ENCODE measurements at regions not wholly inside any gene's neighbourhood (a gene's known extent, or its start where the extent isn't known, plus 50 kb on each side); places are given as distances from the start of the nearest gene placed in this dataset.

DNA sequence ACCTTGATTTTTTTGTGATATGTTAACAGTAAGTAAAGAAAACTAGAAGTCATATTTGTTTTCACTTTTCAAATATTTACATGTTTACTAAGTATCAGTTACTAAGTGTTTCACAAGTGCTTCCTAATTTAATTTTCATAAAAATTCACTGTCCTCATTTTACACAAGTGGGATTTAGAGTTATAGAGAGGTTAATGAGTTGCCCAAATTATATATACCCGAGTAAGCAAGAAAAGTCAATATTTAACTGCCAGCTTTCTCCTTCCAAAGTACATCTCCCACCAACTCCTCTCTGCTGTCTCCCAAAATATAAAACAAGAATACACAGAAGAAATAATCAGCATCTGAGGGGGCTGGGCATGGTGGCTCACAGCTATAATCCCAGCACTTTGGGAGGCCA, 896.7 kb upstream of the ANO3 start (continued):
- no peak for TF ChIP-seq RAD21 (conservative IDR thresholded peaks at IDR 0.05 in 1 of 2, IDR thresholded peaks at IDR 0.05 in 1 of 2)

DNA sequence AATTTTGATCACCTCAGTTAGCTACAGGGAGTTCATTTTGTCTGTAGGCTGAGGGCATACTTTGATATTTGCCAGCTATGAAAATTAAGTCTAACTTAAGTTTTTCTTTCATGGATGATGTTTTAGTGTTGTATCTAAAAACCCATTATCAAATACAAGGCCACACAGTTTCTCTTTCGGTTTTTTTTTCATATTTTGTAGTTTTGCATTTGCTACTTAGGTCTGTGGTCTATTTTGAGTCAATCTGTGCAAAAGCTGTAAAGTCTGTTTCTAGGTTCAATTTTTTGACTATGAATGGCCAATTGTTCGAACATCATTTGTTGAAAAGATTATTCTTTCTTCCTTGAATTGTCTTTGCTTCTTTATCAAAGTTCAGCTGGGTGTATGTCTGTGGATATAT, 895.6 kb upstream of the ANO3 start:
- ChIA-PET POLR2A (no interaction called here), CTCF (no interaction called here)
- no peak overlapping the region for H3K27ac ChIP-seq
- H3K9me3 ChIP-seq, result no peaks in the 10 kb centered on the region
- no peak for DNase-seq (ENCODE audit: low read depth in 1 of 2, low spot score in 1 of 2)
- H3K4me1 ChIP-seq, result no peaks in the 10 kb centered on the region
- 0% methylated on average over 2 of the region's 2 CpGs for WGBS (ENCODE audit: missing lambda C conversion rate)
- no peak overlapping the region for H3K4me2 ChIP-seq
- no peak for FAIRE-seq
- TF ChIP-seq, protein P1, sequence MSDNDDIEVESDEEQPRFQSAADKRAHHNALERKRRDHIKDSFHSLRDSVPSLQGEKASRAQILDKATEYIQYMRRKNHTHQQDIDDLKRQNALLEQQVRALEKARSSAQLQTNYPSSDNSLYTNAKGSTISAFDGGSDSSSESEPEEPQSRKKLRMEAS (IDR thresholded peaks at IDR 0.05), result no peak
- TF ChIP-seq MAZ (IDR thresholded peaks at IDR 0.05; ENCODE audit: borderline replicate concordance, low read depth, low read length), result no peak
- no peak for TF ChIP-seq KDM1A (IDR thresholded peaks at IDR 0.05; ENCODE audit: low read depth)
- TF ChIP-seq ZFP36 (IDR thresholded peaks at IDR 0.05; ENCODE audit: borderline replicate concordance, partially characterized antibody), result no peak
- no peak for TF ChIP-seq RFX5 (IDR thresholded peaks at IDR 0.05)
- TF ChIP-seq RCOR1 (IDR thresholded peaks at IDR 0.05; ENCODE audit: low read depth, low read length), result no peak
- TF ChIP-seq, protein P2, sequence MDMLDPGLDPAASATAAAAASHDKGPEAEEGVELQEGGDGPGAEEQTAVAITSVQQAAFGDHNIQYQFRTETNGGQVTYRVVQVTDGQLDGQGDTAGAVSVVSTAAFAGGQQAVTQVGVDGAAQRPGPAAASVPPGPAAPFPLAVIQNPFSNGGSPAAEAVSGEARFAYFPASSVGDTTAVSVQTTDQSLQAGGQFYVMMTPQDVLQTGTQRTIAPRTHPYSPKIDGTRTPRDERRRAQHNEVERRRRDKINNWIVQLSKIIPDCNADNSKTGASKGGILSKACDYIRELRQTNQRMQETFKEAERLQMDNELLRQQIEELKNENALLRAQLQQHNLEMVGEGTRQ (IDR thresholded peaks at IDR 0.05), result no peak
- TF ChIP-seq KDM5A (IDR thresholded peaks at IDR 0.05), result no peak
- TF ChIP-seq POLR2A (IDR thresholded peaks at IDR 0.05; ENCODE audit: low read length), result no peak
- no peak for TF ChIP-seq FOXS1 (CRISPR knock-in tag; IDR thresholded peaks at IDR 0.05)
- no peak for TF ChIP-seq NPAS2 (CRISPR knock-in tag; IDR thresholded peaks at IDR 0.05; ENCODE audit: borderline replicate concordance)
- H3K4me3 ChIP-seq, result no peak overlapping the region
- no peak for ATAC-seq

DNA sequence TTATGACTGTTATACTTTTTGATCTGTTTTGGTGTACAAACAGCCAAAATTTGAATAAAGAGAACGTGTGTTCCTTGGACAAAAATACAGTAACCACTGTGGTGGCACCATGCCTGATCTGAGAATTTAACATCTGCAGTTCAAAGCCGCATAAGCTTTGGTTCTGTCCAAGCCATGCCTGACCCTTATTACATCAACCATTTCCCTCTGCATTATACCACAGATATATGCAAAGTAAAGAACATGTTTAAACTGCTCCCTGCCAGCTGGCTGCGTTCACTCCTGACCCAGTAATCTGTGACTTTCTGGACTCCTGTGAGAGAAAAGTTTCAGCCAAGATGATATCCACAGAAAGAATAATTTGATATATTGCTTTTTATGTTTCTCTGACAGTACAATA, 890.5 kb upstream of the ANO3 start:
- no peak for FAIRE-seq
- no peaks in the 10 kb centered on the region for H3K4me1 ChIP-seq
- ChIA-PET CTCF (no interaction called here), POLR2A (no interaction called here)
- no peak overlapping the region for H3K4me3 ChIP-seq
- H3K4me2 ChIP-seq, result no peak overlapping the region
- DNase-seq (ENCODE audit: low read depth in 1 of 2, low spot score in 1 of 2), result no peak
- no peaks in the 10 kb centered on the region for H3K9me3 ChIP-seq
- no peak overlapping the region for H3K27ac ChIP-seq
- 29% methylated on average over 3 of the region's 3 CpGs for WGBS (ENCODE audit: missing lambda C conversion rate)
- TF ChIP-seq, protein P2 (IDR thresholded peaks at IDR 0.05), result no peak
- no peak for TF ChIP-seq NPAS2 (CRISPR knock-in tag; IDR thresholded peaks at IDR 0.05; ENCODE audit: borderline replicate concordance)
- TF ChIP-seq, protein P3, sequence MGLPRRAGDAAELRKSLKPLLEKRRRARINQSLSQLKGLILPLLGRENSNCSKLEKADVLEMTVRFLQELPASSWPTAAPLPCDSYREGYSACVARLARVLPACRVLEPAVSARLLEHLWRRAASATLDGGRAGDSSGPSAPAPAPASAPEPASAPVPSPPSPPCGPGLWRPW (IDR thresholded peaks at IDR 0.05), result no peak
- TF ChIP-seq GATA3 (IDR thresholded peaks at IDR 0.05; ENCODE audit: borderline replicate concordance), result no peak
- TF ChIP-seq PHF8 (IDR thresholded peaks at IDR 0.05; ENCODE audit: borderline replicate concordance, low read depth), result no peak
- TF ChIP-seq TFCP2L1 (CRISPR knock-in tag; IDR thresholded peaks at IDR 0.05), result no peak
- TF ChIP-seq SMC3 (IDR thresholded peaks at IDR 0.05), result no peak
- ATAC-seq, result no peak

DNA sequence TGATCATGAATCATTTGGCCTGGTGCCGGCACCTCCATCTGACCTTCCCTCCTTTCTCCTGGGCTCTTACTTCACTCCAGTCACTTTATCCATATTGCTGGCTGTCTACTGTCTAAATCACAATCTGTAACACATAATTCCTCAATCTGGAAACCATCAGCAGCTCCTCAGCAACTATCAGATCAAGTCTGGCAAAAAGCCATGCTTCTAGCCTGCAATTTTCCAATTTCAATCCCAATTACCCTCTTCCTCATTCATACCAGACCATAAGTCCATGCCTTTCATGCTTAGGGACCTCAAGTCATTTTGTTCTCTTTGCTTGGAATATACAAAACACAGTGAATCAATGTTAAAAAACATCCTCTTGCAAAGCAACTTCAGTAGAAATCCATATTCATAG, 882.8 kb upstream of the ANO3 start:
- 76% methylated on average over 1 of the region's 1 CpG for WGBS (ENCODE audit: missing lambda C conversion rate)
- Histone ChIP-seq H3K9me3 (no peaks in the 10 kb centered on the region), H3K27ac (no peak overlapping the region), H3K4me3 (no peak overlapping the region), H3K4me2 (no peak overlapping the region), H3K4me1 (no peaks in the 10 kb centered on the region)
- no peak for DNase-seq (ENCODE audit: low read depth in 1 of 2, low spot score in 1 of 2)
- no peak for FAIRE-seq
- POLR2A ChIA-PET, result no interaction called here
- CTCF ChIA-PET, result no interaction called here
- TF ChIP-seq RARB (CRISPR knock-in tag; IDR thresholded peaks at IDR 0.05) (no peak), ZFP36 (IDR thresholded peaks at IDR 0.05; ENCODE audit: borderline replicate concordance, partially characterized antibody) (no peak), HEYL (CRISPR knock-in tag; IDR thresholded peaks at IDR 0.05) (no peak), PHF8 (IDR thresholded peaks at IDR 0.05; ENCODE audit: borderline replicate concordance, low read depth) (no peak), HOXA7 (CRISPR knock-in tag; IDR thresholded peaks at IDR 0.05) (no peak), FOXS1 (CRISPR knock-in tag; IDR thresholded peaks at IDR 0.05) (no peak), ZSCAN20 (CRISPR knock-in tag; IDR thresholded peaks at IDR 0.05) (no peak), EHF (CRISPR knock-in tag; IDR thresholded peaks at IDR 0.05) (no peak), MAZ (IDR thresholded peaks at IDR 0.05; ENCODE audit: borderline replicate concordance, low read depth, low read length) (no peak), HDAC2 (IDR thresholded peaks at IDR 0.05) (no peak), NR3C1 (IDR thresholded peaks at IDR 0.05) (no peak), TFCP2L1 (CRISPR knock-in tag; IDR thresholded peaks at IDR 0.05) (no peak)
- no peak for ATAC-seq

All from A549 (cell line).